ENCODE measurements at regions not wholly inside any gene's neighbourhood (a gene's known extent, or its start where the extent isn't known, plus 50 kb on each side); places are given as distances from the start of the nearest gene placed in this dataset.
"Not testable (repeated sequence)": the region's sequence is repeated elsewhere in the genome, so short reads cannot be mapped to it uniquely, and the experiment has no call there.

GRCh38 chr5:18457255-18457654 is 823.0 kb downstream of the TAF11L14 start:
- no peaks in the 10 kb centered on the region for H3K27me3 ChIP-seq (replicated peaks)
- no peak overlapping the region for H3K4me3 ChIP-seq (ENCODE audit: low read depth, low read length)
- TF ChIP-seq CTCF (IDR thresholded peaks at IDR 0.05; ENCODE audit: low read depth, low read length, missing control alignments) = no peak
- no peaks in the 10 kb centered on the region for H3K36me3 ChIP-seq (replicated peaks)
- DNase-seq = no peak
- H3K27ac ChIP-seq = no peak overlapping the region
- in situ Hi-C loops (cut with HindIII; ENCODE audit: low pct_ligation_motif_present, low sequenced_read_pairs) = no loop called here

- in situ Hi-C loops (cut with HindIII; ENCODE audit: low pct_ligation_motif_present, low sequenced_read_pairs) = no loop called here
- TF ChIP-seq CTCF (IDR thresholded peaks at IDR 0.05; ENCODE audit: low read depth, low read length, missing control alignments) = no peak
- DNase-seq = no peak
- H3K27me3 ChIP-seq (replicated peaks) = no peaks in the 10 kb centered on the region
- H3K4me3 ChIP-seq (ENCODE audit: low read depth, low read length) = no peak overlapping the region
- no peak overlapping the region for H3K27ac ChIP-seq
- no peaks in the 10 kb centered on the region for H3K36me3 ChIP-seq (replicated peaks)
Observed at GRCh38 chr5:18461766-18462165, 827.5 kb downstream of the TAF11L14 start.

- in situ Hi-C loops (cut with HindIII; ENCODE audit: low pct_ligation_motif_present, low sequenced_read_pairs) = no loop called here
- peak; percentile 58 for TF ChIP-seq CTCF (IDR thresholded peaks at IDR 0.05; ENCODE audit: low read depth, low read length, missing control alignments)
Observed at GRCh38 chr5:18465833-18466681, 831.8 kb downstream of the TAF11L14 start.

GRCh38 chr5:18466731-18467130 is 832.5 kb downstream of the TAF11L14 start:
- Histone ChIP-seq H3K36me3 (replicated peaks) (no peaks in the 10 kb centered on the region), H3K27ac (no peak overlapping the region), H3K4me3 (ENCODE audit: low read depth, low read length) (no peak overlapping the region), H3K27me3 (replicated peaks) (no peaks in the 10 kb centered on the region)
- TF ChIP-seq CTCF (IDR thresholded peaks at IDR 0.05; ENCODE audit: low read depth, low read length, missing control alignments) = no peak
- in situ Hi-C loops (cut with HindIII; ENCODE audit: low pct_ligation_motif_present, low sequenced_read_pairs) = no loop called here
- DNase-seq = no peak

More at GRCh38 chr5:18465833-18466681, 831.8 kb downstream of the TAF11L14 start:
- Histone ChIP-seq H3K27ac (no peak overlapping the region), H3K36me3 (replicated peaks) (no peaks in the 10 kb centered on the region), H3K4me3 (ENCODE audit: low read depth, low read length) (no peak overlapping the region), H3K27me3 (replicated peaks) (no peaks in the 10 kb centered on the region)
- DNase-seq = peak; percentile 27

- H3K27me3 ChIP-seq (replicated peaks); H3K36me3 ChIP-seq (replicated peaks); DNase-seq; H3K27ac ChIP-seq; H3K4me3 ChIP-seq (ENCODE audit: low read depth, low read length); in situ Hi-C loops (cut with HindIII; ENCODE audit: low pct_ligation_motif_present, low sequenced_read_pairs): not testable (repeated sequence)
Observed at GRCh38 chr5:18471791-18472190, 837.5 kb downstream of the TAF11L14 start.

GRCh38 chr5:18483451-18483850 is 849.2 kb downstream of the TAF11L14 start:
- Histone ChIP-seq H3K36me3 (replicated peaks) (no peaks in the 10 kb centered on the region), H3K4me3 (ENCODE audit: low read depth, low read length) (no peak overlapping the region), H3K27ac (no peak overlapping the region), H3K27me3 (replicated peaks) (no peaks in the 10 kb centered on the region)
- in situ Hi-C loops (cut with HindIII; ENCODE audit: low pct_ligation_motif_present, low sequenced_read_pairs) = no loop called here
- DNase-seq = no peak
- TF ChIP-seq CTCF (IDR thresholded peaks at IDR 0.05; ENCODE audit: low read depth, low read length, missing control alignments) = no peak
